AG09319 (cell line): ENCODE measurements at regions not wholly inside any gene's neighbourhood (a gene's known extent, or its start where the extent isn't known, plus 50 kb on each side); places are given as distances from the start of the nearest gene placed in this dataset.

ENCODE experiments used
- DNase-seq: peaks from one replicate; pipeline ENCODE4 v3.0.0-alpha.2; 2010; ENCODE audit warnings: low read depth; ENCODE audit errors: extremely low read depth
- CTCF ChIP-seq: IDR thresholded peaks from 2 replicates; pipeline ENCODE4 v1.5.1; 2011; ENCODE audit warnings: low read depth, mild to moderate bottlenecking, inconsistent platforms, low read length, moderate library complexity

- DNase-seq = no peak
- TF ChIP-seq CTCF = no peak
Measured at GRCh38 chr2:145655165-145655765, 1135.3 kb upstream of the ZEB2 start.

- no peak for DNase-seq
- no peak for TF ChIP-seq CTCF
Measured at GRCh38 chr2:145654746-145655145, 1134.8 kb upstream of the ZEB2 start.

GRCh38 chr2:145654156-145654555 is 1134.2 kb upstream of the ZEB2 start:
- no peak for TF ChIP-seq CTCF
- no peak for DNase-seq

- DNase-seq = no peak
- no peak for TF ChIP-seq CTCF
Measured at GRCh38 chr2:145653553-145653952, 1133.6 kb upstream of the ZEB2 start.

- DNase-seq = peak; percentile 32
- no peak for TF ChIP-seq CTCF
Measured at GRCh38 chr2:145652571-145653545, 1132.9 kb upstream of the ZEB2 start.

GRCh38 chr2:145652036-145652435 is 1132.1 kb upstream of the ZEB2 start:
- no peak for TF ChIP-seq CTCF
- DNase-seq = no peak

- no peak for TF ChIP-seq CTCF
- no peak for DNase-seq
Measured at GRCh38 chr2:145650226-145650625, 1130.3 kb upstream of the ZEB2 start.
